HG03039 (cell line): ENCODE measurements at regions not wholly inside any gene's neighbourhood (a gene's known extent, or its start where the extent isn't known, plus 50 kb on each side); places are given as distances from the start of the nearest gene placed in this dataset.
"Not testable (repeated sequence)": the region's sequence is repeated elsewhere in the genome, so short reads cannot be mapped to it uniquely, and the experiment has no call there.

ENCODE experiments used
- ATAC-seq: cut with Tn5 transposase; IDR thresholded peaks from one replicate; pipeline ENCODE4 v1.9.1; 2021; ENCODE audit warnings: mild to moderate bottlenecking, moderate library complexity; ENCODE audit not compliant: unreplicated experiment

GRCh38 chr12:124675881-124676713 lies 108.7 kb upstream of the NCOR2 start:
- no peak for ATAC-seq

- ATAC-seq = no peak
Measured at GRCh38 chr12:124674937-124675336, 107.5 kb upstream of the NCOR2 start.

GRCh38 chr12:124673801-124674617 lies 106.6 kb upstream of the NCOR2 start:
- ATAC-seq = no peak

GRCh38 chr12:124669271-124669721 lies 101.9 kb upstream of the NCOR2 start:
- ATAC-seq = not testable (repeated sequence)

- ATAC-seq = no peak
Measured at GRCh38 chr12:124668602-124669001, 101.2 kb upstream of the NCOR2 start.

- ATAC-seq = no peak
Measured at GRCh38 chr12:124667506-124668326, 100.3 kb upstream of the NCOR2 start.

GRCh38 chr12:124666722-124667259 lies 99.4 kb upstream of the NCOR2 start:
- no peak for ATAC-seq

GRCh38 chr12:124665511-124665910 lies 98.1 kb upstream of the NCOR2 start:
- no peak for ATAC-seq

GRCh38 chr12:124664395-124665111 lies 97.1 kb upstream of the NCOR2 start:
- ATAC-seq = no peak

- no peak for ATAC-seq
Measured at GRCh38 chr12:124663771-124664366, 96.5 kb upstream of the NCOR2 start.

GRCh38 chr12:124663206-124663605 lies 95.8 kb upstream of the NCOR2 start:
- ATAC-seq = no peak

- no peak for ATAC-seq
Measured at GRCh38 chr12:124661341-124661740, 93.9 kb upstream of the NCOR2 start.

- no peak for ATAC-seq
Measured at GRCh38 chr12:124660851-124661250, 93.4 kb upstream of the NCOR2 start.

GRCh38 chr12:124658806-124659402 lies 91.5 kb upstream of the NCOR2 start:
- no peak for ATAC-seq

- ATAC-seq = no peak
Measured at GRCh38 chr12:124658302-124658701, 90.9 kb upstream of the NCOR2 start.

- no peak for ATAC-seq
Measured at GRCh38 chr12:124656947-124657434, 89.6 kb upstream of the NCOR2 start.

- no peak for ATAC-seq
Measured at GRCh38 chr12:124655698-124656516, 88.5 kb upstream of the NCOR2 start.

- no peak for ATAC-seq
Measured at GRCh38 chr12:124655048-124655697, 87.8 kb upstream of the NCOR2 start.
